Omental fat pad (tissue), 3 donors: ENCODE measurements at regions not wholly inside any gene's neighbourhood (a gene's known extent, or its start where the extent isn't known, plus 50 kb on each side); places are given as distances from the start of the nearest gene placed in this dataset.

Experiments
- ATAC-seq: fragments of 150-250 bp; one replicate; pipeline ENCODE4 v1.9.1; 2016; ENCODE audit warnings: mild to moderate bottlenecking, moderate library complexity; ENCODE audit not compliant: low FRiP score
- DNase-seq: peaks from one replicate; pipeline ENCODE4 v3.0.0-alpha.2; 2019; ENCODE audit warnings: low spot score
- CTCF ChIP-seq, 3 donors: fragments of 450-650 bp; IDR thresholded peaks; one replicate each; pipeline ENCODE4 v1.5.1; 2016 to 2017; ENCODE audit warnings: antibody characterized with exemption in 3 of 3, mild to moderate bottlenecking in 3 of 3, moderate library complexity in 2 of 3

GRCh38 chr10:33681595-33681994, 347.1 kb upstream of the NRP1 start:
- ATAC-seq (no peak), DNase-seq (no peak)
- no peak for TF ChIP-seq CTCF (IDR thresholded peaks at IDR 0.05)

GRCh38 chr10:33680036-33680435, 345.6 kb upstream of the NRP1 start:
- ATAC-seq = no peak

GRCh38 chr10:33676606-33677339, 342.3 kb upstream of the NRP1 start:
- DNase-seq (no peak), ATAC-seq (no peak)
- TF ChIP-seq CTCF (IDR thresholded peaks at IDR 0.05) = no peak

More at GRCh38 chr10:33680036-33680435, 345.6 kb upstream of the NRP1 start:
- DNase-seq = no peak
- TF ChIP-seq CTCF (IDR thresholded peaks at IDR 0.05) = no peak

GRCh38 chr10:33674986-33675599, 340.6 kb upstream of the NRP1 start:
- DNase-seq = no peak
- ATAC-seq = no peak
- TF ChIP-seq CTCF (IDR thresholded peaks at IDR 0.05) = no peak

GRCh38 chr10:33674491-33674890, 340.0 kb upstream of the NRP1 start:
- TF ChIP-seq CTCF (IDR thresholded peaks at IDR 0.05) = no peak
- DNase-seq (no peak), ATAC-seq (no peak)

- TF ChIP-seq CTCF (IDR thresholded peaks at IDR 0.05) = no peak
- no peak for ATAC-seq
- DNase-seq = no peak
Observed at GRCh38 chr10:33673839-33674415, 339.5 kb upstream of the NRP1 start.
